ENCODE measurements at regions not wholly inside any gene's neighbourhood (a gene's known extent, or its start where the extent isn't known, plus 50 kb on each side); places are given as distances from the start of the nearest gene placed in this dataset.
"Not testable (repeated sequence)": the region's sequence is repeated elsewhere in the genome, so short reads cannot be mapped to it uniquely, and the experiment has no call there.

DNA sequence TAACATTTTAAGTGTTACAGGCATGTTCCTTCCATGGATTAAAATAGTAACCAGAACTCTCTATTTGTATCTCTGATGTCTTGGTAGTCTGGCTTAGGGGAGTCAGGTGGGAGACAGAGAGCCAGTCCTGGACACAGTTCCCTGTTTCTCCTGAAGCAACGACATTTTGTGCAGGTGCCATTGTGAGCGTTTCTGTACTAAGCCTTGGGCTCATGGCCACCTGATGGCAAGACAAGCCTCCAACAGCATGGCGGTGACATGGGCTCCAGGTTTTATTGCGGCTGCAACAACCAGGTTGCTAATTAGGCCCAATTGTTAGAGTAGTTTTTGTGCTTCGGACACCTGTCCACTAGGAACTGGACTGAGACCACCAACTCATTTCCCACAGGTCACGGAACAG, 105.3 kb downstream of the PRDM13 start:
- TF ChIP-seq, protein P1, sequence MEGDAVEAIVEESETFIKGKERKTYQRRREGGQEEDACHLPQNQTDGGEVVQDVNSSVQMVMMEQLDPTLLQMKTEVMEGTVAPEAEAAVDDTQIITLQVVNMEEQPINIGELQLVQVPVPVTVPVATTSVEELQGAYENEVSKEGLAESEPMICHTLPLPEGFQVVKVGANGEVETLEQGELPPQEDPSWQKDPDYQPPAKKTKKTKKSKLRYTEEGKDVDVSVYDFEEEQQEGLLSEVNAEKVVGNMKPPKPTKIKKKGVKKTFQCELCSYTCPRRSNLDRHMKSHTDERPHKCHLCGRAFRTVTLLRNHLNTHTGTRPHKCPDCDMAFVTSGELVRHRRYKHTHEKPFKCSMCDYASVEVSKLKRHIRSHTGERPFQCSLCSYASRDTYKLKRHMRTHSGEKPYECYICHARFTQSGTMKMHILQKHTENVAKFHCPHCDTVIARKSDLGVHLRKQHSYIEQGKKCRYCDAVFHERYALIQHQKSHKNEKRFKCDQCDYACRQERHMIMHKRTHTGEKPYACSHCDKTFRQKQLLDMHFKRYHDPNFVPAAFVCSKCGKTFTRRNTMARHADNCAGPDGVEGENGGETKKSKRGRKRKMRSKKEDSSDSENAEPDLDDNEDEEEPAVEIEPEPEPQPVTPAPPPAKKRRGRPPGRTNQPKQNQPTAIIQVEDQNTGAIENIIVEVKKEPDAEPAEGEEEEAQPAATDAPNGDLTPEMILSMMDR (IDR thresholded peaks at IDR 0.05) = no peak
- no peak for TF ChIP-seq POLR2AphosphoS5 (IDR thresholded peaks at IDR 0.05)
- no peak for TF ChIP-seq POLR2A (IDR thresholded peaks at IDR 0.05)
- Histone ChIP-seq H3K27ac (no peak overlapping the region), H3K4me1 (replicated peaks) (no peaks in the 10 kb centered on the region), H3K36me3 (no peaks in the 10 kb centered on the region), H3K4me3 (no peak overlapping the region), H3K27me3 (replicated peaks; ENCODE audit: insufficient read depth) (no peaks in the 10 kb centered on the region), H3K9me3 (no peaks in the 10 kb centered on the region)
- DNase-seq (ENCODE audit: low spot score) = no peak
- intact Hi-C loops (cut with DNase I) = no loop called here
- 89% methylated on average over 6 of the region's 6 CpGs for WGBS

DNA sequence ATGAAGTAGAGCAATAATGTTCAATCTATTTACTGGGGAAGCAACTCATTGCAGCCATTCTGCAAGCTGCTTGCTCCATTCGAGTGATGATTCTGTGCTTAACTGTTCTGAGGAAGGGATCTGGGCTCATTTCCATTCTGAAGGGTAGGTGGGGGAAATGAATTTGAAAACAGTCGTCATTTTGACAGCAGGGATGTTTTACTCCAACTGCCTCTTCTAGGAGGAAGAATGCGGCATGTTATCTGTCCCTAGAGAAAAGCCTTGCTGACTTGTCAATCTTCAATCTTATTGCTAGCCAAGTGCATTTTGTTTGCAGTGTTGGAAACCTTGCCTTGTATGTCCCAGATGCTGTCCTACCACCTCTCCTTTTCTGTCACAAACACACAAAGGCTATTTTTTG, 105.9 kb downstream of the PRDM13 start:
- Histone ChIP-seq H3K27ac (no peak overlapping the region), H3K9me3 (no peaks in the 10 kb centered on the region), H3K4me1 (replicated peaks) (no peaks in the 10 kb centered on the region), H3K27me3 (replicated peaks; ENCODE audit: insufficient read depth) (no peaks in the 10 kb centered on the region), H3K4me3 (no peak overlapping the region), H3K36me3 (no peaks in the 10 kb centered on the region)
- WGBS = 48% methylated on average over 3 of the region's 3 CpGs
- intact Hi-C loops (cut with DNase I) = no loop called here
- DNase-seq (ENCODE audit: low spot score) = no peak
- TF ChIP-seq POLR2AphosphoS5 (IDR thresholded peaks at IDR 0.05) = no peak
- TF ChIP-seq, protein P1 (IDR thresholded peaks at IDR 0.05) = no peak
- no peak for TF ChIP-seq POLR2A (IDR thresholded peaks at IDR 0.05)

DNA sequence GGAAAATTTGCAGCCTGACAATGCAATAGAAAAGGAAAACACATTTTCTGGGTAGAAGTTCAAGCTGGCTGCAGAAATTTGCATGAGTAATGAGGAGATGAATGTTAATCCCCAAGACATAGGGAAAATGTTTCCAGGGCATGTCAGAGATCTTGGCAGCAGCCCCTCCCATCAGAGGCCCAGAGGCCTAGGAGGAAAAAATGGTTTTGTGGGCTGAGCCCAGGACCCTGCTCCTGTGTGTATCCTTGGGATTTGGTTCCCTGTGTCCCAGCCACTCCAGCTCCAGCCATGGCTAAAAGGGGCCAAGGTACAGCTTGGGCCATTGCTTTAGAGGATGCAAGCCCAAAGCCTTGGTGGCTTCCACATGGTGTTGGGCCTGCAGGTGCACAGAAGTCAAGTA, 115.4 kb downstream of the PRDM13 start:
- intact Hi-C loops (cut with DNase I); H3K9me3 ChIP-seq; H3K4me1 ChIP-seq (replicated peaks); H3K36me3 ChIP-seq; H3K27me3 ChIP-seq (replicated peaks; ENCODE audit: insufficient read depth); DNase-seq (ENCODE audit: low spot score); H3K4me3 ChIP-seq; H3K27ac ChIP-seq: not testable (repeated sequence)

DNA sequence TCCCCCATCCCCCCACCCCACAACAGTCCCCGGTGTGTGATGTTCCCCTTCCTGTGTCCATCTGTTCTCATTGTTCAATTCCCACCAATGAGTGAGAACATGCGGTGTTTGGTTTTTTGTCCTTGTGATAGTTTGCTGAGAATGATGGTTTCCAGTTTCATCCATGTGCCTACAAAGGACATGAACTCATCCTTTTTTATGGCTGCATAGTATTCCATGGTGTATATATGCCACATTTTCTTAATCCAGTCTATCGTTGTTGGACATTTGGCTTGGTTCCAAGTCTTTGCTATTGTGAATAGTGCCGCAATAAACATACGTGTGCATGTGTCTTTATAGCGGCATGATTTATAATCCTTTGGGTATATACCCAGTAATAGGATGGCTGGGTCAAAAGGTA, 123.6 kb downstream of the PRDM13 start:
- H3K27me3 ChIP-seq (replicated peaks; ENCODE audit: insufficient read depth); intact Hi-C loops (cut with DNase I); H3K27ac ChIP-seq; H3K4me1 ChIP-seq (replicated peaks); H3K9me3 ChIP-seq; H3K36me3 ChIP-seq; DNase-seq (ENCODE audit: low spot score); H3K4me3 ChIP-seq: not testable (repeated sequence)
- 93% methylated on average over 6 of the region's 6 CpGs for WGBS

DNA sequence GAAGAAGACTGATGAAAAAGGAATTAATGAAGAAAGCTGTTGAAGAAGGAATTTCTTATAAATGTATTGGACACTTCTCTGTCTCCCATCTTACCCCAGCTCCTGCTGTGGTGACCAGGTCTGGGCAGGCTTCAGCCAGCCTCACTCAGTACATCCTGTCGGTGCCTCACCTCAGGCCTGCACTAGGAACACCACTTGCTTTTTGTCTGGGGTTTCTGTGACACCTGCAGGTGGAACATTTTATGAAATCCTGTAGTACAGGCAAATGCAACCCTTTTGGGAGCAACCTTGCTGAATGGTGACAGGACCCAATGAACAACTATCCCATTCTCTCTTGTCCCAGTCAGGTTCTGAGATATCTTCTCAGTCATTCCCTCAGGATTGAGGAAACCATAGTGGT, 129.7 kb downstream of the PRDM13 start:
- intact Hi-C loops (cut with DNase I) = no loop called here
- no peak for DNase-seq (ENCODE audit: low spot score)
- H3K9me3 ChIP-seq = no peaks in the 10 kb centered on the region
- no peaks in the 10 kb centered on the region for H3K36me3 ChIP-seq
- no peaks in the 10 kb centered on the region for H3K4me1 ChIP-seq (replicated peaks)
- H3K27me3 ChIP-seq (replicated peaks; ENCODE audit: insufficient read depth) = no peaks in the 10 kb centered on the region
- H3K4me3 ChIP-seq = no peak overlapping the region
- WGBS = 22% methylated on average over 1 of the region's 1 CpG
- no peak for TF ChIP-seq POLR2AphosphoS5 (IDR thresholded peaks at IDR 0.05)
- no peak for TF ChIP-seq POLR2A (IDR thresholded peaks at IDR 0.05)
- TF ChIP-seq, protein P1 (IDR thresholded peaks at IDR 0.05) = no peak
- H3K27ac ChIP-seq = no peak overlapping the region

DNA sequence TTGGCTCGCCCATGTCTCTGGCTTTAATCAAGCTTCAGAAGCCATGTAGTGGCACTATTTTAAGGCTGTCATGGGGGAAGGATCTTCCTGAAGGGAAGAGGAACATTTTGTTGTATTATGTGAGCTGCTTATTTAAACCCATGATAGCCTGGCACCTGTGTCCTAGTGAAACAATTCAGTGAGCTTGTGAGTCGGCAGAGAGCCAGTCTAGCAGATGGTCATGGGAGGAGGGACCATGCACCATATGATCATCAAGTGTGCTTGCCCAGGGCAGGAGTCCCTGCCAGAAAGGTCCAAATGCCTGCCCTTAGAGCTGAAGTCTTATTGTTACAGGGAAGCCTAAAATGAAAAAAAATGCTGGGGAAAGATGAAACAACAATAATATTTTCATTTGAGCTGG, 132.9 kb downstream of the PRDM13 start:
- Histone ChIP-seq H3K4me3 (no peak overlapping the region), H3K36me3 (no peaks in the 10 kb centered on the region), H3K4me1 (replicated peaks) (no peaks in the 10 kb centered on the region), H3K27ac (no peak overlapping the region), H3K9me3 (no peaks in the 10 kb centered on the region), H3K27me3 (replicated peaks; ENCODE audit: insufficient read depth) (no peaks in the 10 kb centered on the region)
- intact Hi-C loops (cut with DNase I) = no loop called here
- 51% methylated on average over 2 of the region's 2 CpGs for WGBS
- DNase-seq (ENCODE audit: low spot score) = no peak
- TF ChIP-seq POLR2AphosphoS5 (IDR thresholded peaks at IDR 0.05) = no peak
- TF ChIP-seq, protein P1 (IDR thresholded peaks at IDR 0.05) = no peak
- TF ChIP-seq POLR2A (IDR thresholded peaks at IDR 0.05) = no peak

Data from prostate gland (tissue), 2 donors.